HG02642 (cell line): ENCODE measurements at regions not wholly inside any gene's neighbourhood (a gene's known extent, or its start where the extent isn't known, plus 50 kb on each side); places are given as distances from the start of the nearest gene placed in this dataset.
"Not testable (repeated sequence)": the region's sequence is repeated elsewhere in the genome, so short reads cannot be mapped to it uniquely, and the experiment has no call there.

ENCODE experiments used
- ATAC-seq: cut with Tn5 transposase; IDR thresholded peaks from one replicate; pipeline ENCODE4 v1.9.1; 2021; ENCODE audit warnings: mild to moderate bottlenecking; ENCODE audit not compliant: unreplicated experiment, poor library complexity

DNA sequence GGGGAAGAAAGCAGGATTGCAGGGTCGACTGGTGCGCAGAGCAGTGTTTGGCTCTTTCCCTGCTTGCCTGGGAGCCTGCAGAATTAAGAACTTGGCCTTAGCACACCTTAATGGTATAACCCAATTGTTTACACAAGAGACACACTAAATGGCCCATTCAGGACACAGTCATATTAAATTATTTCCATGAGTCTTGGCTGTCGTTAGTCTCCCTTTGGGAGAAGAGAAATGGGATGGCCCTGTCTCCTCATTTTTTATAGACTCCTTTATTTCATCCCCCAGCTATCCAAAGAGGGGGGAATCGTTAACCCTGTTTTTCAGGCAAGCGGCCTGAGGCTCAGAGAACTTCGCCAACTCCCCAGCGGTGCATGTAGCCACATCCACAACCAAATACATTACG lies 282.5 kb downstream of the SUCLA2 start:
- ATAC-seq, result no peak

DNA sequence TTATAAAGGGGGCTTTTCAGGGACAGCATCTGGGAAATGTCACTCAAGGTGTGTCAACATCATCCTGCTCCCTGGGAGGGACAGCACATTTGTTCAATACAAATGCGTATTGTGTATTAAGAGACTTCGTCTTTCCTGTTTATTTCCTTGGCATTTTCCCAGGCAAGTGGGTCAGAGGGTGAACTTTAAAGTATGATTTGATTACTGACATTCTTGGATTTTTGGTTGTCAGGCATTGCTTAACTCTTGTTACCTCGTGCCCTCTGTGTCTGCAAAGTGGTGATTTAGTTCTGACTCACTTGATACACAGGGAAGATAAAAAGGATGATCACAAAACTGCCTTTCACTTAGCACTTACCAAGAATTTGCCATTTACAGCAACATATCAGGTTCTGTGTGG lies 292.7 kb downstream of the SUCLA2 start:
- no peak for ATAC-seq

DNA sequence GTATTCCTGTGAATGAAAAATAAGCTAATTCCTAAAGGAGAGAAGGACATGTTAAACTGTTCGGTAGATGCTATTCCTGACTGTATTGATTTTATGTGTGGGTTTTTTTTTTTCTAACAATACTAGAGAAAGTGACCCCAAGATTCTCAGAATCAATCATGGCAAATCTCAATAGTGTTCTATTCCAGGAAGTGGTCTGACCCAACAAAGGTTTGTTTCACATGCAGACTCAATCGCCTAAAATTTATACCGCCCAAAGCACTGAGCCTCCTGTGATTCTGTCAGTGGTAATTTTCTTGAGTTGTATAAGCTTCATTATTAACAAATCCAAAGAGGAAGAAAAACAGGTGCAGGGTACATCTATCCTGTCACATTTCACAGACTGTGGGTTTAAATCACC lies 293.7 kb downstream of the SUCLA2 start:
- no peak for ATAC-seq

DNA sequence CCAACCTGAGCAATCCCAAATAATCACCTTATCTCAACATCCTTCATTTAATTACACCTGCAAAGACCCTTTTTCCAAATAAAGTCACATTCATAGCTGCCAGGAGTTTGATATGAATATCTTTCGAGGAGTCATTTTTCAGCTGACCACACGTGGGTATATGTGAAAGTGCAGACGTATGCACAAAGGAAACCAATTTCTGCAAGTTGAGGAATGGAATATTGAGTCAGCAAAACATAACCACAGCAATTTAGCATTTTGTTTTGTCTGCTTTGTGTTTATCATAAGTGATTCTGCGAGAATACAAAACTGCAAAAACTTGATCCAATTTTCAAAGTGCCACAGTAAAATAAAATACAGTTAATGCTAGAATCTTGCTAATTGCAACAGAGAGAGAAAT lies 295.9 kb downstream of the SUCLA2 start:
- ATAC-seq, result no peak

DNA sequence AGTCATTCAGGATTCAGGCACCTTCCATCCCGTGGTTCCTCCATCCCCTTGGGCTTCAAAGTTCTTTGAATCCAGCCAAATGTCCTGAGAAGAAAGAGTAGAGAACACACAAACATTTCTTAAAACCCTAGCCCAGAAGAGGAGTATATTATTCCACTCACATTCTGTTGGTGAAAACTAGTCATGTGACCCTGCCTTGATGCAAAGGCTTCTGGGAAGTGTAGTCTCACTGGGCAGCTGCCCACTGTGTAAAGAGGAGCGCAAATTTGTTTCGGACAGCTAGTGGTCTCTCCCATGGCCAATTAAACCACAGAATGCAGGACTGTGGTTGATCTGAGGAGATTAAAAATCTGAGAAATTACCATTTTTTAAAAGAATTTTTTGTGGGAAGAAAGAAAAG lies 304.4 kb downstream of the SUCLA2 start:
- no peak for ATAC-seq

DNA sequence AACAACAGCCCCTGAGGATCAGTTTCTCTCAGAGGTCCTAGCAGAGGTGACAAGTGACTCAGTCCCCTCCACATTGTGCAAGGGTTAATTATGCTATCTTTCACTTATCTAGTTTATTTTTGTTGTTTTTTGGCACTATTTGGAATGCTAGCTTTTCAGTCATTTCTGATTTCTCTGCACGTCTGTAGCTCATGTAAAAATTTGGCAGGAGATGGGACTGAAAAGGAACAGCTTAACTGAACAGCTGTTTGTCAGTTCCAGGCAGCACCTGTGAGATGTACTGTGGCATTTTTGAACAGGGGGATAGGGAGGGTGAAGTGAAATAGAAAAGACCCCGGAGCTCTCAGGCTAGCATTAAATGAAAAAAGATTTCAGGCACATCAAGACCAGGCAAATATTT lies 313.5 kb downstream of the SUCLA2 start:
- ATAC-seq, result no peak

DNA sequence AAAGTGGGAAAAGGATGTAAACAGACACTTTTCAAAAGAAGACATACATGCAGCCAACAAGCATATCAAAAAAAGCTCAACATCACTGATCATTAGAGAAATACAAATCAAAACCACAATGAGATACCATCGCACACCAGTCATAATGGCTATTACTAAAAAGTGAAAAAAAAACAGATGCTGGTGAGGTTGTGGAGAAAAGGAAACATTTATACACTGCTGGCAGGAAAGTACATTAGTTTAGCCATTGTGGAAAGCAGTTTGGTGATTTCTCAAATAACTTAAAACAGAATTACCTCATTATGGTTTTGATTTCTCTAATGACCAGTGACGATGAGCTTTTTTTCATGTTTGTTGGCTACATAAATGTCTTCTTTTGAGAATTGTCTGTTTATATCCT lies 315.9 kb downstream of the SUCLA2 start:
- not testable (repeated sequence) for ATAC-seq

DNA sequence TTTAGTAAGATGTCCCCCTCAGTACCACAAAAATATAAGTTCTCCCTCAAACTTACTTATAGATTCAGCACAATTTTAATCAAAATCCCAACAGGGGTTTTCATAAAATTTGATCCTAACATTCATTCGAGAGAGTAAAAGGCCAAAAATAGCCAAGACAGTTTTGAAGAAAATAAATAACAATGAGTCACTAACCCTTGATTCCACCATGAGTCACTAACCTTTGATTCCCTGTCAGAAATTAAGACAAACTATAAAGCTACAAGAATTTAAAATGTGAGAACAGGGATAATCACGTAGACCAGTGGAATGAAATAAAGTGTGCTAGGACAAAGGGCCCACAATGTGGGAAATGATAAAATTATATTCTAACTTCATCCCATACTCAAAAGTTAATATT lies 320.3 kb downstream of the SUCLA2 start:
- no peak for ATAC-seq

DNA sequence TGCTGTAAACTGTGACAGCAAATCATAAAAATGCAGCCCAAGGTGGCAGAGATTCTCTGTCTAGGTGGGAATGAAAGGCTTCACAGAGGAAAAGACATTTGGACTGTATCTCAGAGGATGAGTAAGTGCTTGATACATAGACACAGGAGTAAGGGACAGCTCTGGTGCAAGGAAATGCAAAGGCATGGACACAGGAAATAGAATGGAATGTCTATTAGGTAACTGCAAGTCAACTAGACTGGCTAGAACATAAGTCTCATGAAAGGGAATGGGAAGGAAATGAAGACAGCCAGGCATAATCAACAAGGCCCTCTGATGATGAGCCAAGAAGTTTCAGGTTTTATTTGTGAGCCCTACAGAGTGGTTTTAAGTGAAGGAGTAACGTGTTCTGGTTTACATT lies 321.7 kb downstream of the SUCLA2 start:
- ATAC-seq, result no peak

DNA sequence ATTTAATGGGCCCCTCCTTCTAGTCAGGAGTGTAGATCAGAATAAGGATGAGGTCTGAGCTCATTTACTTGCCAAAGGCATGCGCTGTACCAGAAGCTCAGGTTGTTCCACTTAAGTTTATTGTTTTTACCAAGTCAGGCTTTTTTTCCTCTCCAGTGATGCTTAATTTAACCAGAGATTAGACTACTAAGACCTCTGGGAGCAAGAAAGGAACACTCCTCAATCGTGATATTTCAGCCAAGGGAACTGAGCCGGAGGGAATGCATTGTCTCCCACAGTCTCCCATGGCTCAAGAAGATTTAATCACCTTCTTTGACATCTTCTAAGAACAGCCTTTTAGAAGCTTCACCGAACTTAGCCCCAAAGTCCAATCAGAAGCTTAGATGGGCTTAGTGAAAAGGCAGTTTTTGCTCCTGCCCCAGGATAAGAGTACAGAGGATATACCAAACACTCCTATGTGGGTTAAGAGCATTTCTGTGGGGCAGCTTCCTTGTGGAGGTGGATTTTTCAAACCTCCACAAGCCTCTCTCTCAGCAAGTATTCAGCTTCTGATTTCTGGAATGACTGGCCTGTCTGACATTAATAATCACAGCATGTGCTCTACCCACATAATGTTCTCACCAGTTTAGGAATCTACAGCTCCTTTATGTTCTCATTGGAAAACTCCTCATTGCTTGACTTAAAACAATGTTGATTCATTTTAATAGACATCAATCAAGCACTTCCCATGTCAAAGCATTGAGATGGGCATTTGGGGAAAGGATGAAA lies 322.7 kb downstream of the SUCLA2 start:
- no peak for ATAC-seq

DNA sequence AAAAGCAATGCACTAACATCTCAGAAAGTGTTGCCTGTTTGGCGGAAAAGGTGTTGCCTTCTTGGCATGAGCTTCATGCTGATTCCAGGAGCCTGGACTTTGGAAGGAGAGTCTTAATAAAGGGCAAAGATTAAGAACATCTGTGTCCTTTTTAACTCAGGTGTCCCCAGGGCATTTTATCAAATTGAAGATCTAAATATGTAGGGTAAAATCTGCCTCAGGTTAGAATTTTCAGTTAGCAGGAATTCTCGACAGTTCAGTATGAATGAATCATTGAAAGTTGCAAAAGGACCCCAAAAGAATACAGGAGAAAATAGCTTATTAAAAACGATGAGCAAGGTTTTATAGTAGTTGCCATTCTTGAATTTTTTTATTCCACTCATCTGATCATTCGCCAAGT lies 325.2 kb downstream of the SUCLA2 start:
- no peak for ATAC-seq

DNA sequence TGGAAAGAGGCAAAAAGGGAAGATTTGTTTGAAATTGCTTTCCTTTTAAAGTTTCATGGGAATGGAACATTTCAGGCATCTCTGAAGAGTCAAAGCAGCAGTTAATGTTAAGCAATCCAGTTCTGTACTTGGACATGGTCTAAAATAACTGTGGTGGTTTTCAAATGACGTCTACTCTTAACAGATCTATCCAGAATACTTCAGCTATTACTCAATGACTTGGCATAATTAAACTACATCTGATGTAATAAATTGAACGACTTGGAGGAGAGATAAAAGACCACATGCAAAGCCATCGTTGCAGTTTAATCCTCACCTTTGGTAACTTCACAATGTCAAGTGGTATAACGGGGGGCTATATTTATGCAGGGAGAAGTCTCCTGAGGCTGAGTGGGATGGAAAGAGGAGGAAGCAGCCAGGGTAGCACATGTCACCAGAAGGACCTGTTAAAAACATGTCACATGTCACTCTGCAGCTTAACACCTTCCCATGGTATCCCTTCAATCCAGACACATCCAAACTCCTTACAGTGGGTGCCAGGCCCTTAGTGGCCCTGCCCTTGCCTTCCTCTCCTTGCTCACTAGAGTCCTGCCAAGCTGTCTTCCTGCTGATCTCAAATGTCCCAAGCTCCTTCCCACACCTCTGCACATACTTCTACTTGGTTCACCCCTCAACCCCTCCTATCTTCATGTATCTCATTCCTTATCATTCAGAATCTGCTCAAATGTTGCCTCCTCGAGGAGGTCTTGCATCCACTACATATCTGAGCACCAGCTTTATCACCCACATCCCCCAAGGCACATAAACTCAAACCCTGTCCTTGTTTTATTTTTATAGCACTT lies 327.8 kb downstream of the SUCLA2 start:
- no peak for ATAC-seq

DNA sequence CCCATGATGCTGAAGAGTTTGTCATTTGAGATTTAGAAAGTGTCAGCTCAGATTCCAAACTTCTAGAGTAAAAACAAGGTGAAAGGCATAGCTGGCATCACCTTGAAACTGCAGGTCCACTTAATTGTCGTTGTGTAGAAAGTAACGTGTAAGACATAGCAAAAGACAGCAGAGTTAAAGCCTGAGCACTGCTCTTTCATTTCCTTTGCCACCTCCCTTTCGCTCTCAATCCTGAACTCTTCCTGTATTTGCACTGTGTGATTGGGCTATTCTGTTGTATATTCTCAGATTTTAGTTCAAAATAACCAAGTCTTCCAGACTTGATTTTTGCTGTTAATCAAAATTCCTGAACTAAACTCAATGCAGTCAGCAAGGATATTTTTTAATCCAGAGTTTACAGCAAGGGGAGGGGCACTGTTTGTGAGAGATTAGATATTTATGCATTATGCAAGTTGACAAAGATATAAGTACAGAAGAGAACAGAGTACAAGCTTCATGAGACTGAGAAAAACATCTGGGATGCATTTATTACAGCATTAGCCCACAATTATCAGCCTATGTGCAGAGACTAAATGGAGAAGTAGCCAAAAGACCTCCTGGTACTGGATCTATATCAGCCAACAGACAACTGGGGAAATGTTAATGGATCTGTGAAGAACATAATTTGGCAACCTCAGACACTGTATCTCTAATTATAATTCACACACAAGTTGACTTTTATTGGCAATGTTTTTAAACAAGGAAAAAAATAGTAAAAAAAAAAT lies 328.6 kb downstream of the SUCLA2 start:
- ATAC-seq, result no peak

DNA sequence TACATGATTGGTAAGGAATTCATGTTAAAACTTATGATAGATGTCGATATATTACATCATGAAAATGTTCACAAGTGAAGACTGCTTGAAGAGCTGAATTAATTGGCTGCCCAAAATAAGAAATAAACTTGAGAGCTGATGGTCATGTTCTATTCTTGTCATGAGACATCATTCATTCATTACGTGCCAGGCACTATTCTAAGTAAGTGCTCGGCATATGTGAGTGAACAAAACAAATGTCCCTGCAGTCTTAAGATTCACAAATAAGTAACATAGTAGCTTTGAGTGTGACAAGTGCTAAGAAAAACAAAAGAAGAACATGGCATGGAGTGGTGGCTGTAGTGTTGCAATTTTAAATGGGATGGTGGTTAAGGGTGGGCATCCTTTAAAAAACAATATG lies 329.3 kb downstream of the SUCLA2 start:
- ATAC-seq, result no peak

DNA sequence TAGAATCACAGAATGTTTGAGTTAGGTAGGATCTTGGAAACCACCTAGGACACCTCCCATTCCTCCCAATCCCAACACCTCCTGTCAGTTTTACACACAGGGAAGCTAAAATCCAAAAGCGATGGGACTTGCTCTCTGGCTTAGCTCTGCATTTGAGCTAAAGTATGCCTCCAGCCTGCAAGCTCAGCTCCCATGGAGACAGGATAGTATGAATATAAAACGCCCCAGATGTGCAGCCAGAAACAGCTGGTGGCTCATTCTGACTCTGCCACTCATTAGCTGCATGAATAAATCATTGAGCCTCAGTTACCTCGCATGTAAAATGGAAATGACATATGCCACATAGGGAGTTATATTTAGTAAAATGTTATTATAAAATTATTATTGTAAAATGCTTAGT lies 336.0 kb downstream of the SUCLA2 start:
- ATAC-seq, result no peak

DNA sequence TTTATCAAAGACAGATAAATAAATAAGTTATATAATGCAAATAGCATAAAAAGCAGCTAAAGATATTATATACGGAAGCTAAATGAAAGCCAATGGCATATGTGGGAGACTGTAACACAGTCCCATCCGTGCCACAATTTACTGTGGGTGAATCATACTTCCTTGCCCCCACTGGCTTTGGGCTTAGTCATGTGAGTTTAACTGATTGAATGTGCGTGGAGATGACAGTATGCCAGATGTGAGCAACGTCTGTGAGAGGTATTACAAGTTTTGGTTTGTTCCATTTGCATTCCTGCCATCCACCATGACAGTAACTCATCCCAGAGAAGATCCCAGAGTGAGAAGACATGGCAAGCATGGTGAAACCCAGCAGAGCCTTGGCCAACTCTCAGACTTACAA lies 340.0 kb downstream of the SUCLA2 start:
- ATAC-seq, result no peak

DNA sequence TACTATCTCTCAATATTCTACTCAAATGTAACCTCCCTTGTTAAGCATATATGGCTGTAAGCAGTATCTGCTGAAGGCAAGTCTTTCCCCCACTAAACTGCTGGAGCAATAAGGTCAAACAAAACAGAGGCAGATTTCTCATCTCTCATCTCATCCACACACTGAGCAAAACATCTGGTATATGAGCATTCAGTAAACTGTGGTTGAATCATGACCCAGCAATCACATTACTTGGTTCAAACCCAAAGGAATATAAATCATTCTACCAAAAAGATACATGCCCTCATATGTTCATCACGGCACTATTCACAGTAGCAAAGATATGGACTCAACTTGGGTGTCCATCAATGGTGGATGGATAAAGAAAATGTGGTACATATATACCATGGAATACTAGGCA lies 344.4 kb downstream of the SUCLA2 start:
- no peak for ATAC-seq

DNA sequence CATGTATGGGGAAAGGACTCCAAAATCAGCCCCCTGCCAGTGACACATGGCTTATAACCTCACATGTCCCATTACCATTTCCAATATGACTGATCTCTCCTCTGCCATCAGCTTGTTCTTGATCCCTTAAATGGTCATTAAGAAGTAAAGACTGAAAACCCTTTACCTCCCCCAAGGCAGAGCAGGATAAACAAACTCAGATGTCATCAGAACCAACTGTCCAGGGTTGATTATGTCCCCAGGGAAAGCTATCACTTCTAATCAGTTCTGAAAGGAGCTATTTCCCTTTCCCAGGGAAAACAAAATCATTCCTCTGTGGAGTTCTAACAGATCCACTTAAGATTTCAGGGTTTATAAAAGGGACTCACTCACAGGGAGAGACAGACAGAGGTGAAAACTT lies 350.9 kb downstream of the SUCLA2 start:
- no peak for ATAC-seq

DNA sequence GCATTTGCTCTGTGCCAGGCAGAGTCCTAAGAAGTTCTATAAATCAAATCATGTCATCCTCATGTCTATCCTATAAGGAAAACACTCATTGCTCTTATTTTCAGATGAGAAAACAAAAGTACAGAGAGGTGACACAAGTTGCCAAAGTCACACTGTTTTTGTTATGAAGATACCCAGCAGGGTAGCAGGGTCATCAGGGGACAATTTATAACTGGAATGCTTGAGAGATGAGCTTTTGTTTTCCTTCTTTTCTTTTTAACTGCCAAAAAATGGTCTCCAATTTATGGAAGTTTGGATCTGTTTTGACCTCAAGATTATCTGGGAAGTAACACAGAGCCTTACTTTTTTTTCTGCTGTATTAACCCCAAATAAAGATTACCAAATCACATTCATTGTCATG lies 354.1 kb downstream of the SUCLA2 start:
- ATAC-seq, result no peak

DNA sequence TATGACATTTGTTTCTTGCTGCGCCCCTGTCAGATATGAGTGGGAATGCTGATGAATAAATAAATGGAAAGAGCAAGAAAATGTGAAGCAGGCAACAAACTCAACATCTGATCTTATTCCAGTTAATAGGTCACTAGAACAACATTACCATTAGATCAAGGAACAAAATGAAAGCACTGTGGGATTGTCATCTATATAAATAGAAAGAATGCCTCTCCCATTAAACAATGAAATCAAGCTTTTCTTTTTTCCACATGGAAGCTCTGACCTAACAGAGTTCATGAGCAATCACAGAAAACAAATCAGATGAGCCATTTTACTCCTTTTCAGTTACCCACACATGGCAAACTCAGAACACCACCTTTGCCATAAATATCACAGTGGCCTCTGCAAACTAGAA lies 354.8 kb downstream of the SUCLA2 start:
- ATAC-seq, result no peak
